AG04450 (cell line): ENCODE measurements at regions not wholly inside any gene's neighbourhood (a gene's known extent, or its start where the extent isn't known, plus 50 kb on each side); places are given as distances from the start of the nearest gene placed in this dataset.

Source experiments
- CTCF ChIA-PET: fragments of 300-600, 350-600 bp; formaldehyde crosslinking; extraction: SDS; loops from one replicate; lab custom pipeline; 2022; ENCODE audit warnings: antibody characterized with exemption, inconsistent platforms; lab: Charles Lee
- POLR2A ChIA-PET: fragments of 350-600 bp; formaldehyde crosslinking; extraction: SDS; loops from one replicate; lab custom pipeline; 2021; ENCODE audit warnings: antibody characterized with exemption, inconsistent platforms; lab: Yijun Ruan, JAX
- DNase-seq: peaks from one replicate; pipeline ENCODE4 v3.0.0-alpha.2; 2011; ENCODE audit warnings: low read depth, low spot score
- H3K27ac ChIP-seq: one replicate; pipeline ENCODE4 v1.5.1; 2012; ENCODE audit warnings: low read depth, low read length, control low read depth
- H3K27me3 ChIP-seq: one replicate; pipeline ENCODE4 v1.6.0; 2012; ENCODE audit warnings: low read length; ENCODE audit not compliant: control insufficient read depth, insufficient read depth
- H3K4me3 ChIP-seq: 2 replicates; pipeline ENCODE4 v1.5.1; 2011; ENCODE audit warnings: mild to moderate bottlenecking, low read depth, low read length, control low read depth
- H3K9me3 ChIP-seq: 2 replicates; pipeline ENCODE4 v1.5.1; 2012; ENCODE audit warnings: low read length; ENCODE audit not compliant: control insufficient read depth, insufficient read depth
- CTCF ChIP-seq: IDR thresholded peaks from 2 replicates; pipeline ENCODE4 v1.5.1; 2011; ENCODE audit warnings: low read depth, low read length, control low read depth, inconsistent platforms

GRCh38 chr6:56775498-56776166 lies 132.9 kb upstream of the DST start:
- H3K27ac ChIP-seq = no peak overlapping the region
- H3K9me3 ChIP-seq = no peaks in the 10 kb centered on the region
- ChIA-PET CTCF (interaction anchor here (1.2 kb wide), 1 partner anchor 76 kb away, joined by 5 read pairs; no protein-coding TSS in a partner anchor), POLR2A (interaction anchor here (1.8 kb wide), 1 partner anchor 9 kb away, joined by 4 read pairs; no protein-coding TSS in a partner anchor)
- H3K27me3 ChIP-seq = no peaks in the 10 kb centered on the region
- H3K4me3 ChIP-seq = no peak overlapping the region
- TF ChIP-seq CTCF = no peak
- DNase-seq = no peak

- TF ChIP-seq CTCF = no peak
- POLR2A ChIA-PET = no interaction called here
- no peak overlapping the region for H3K27ac ChIP-seq
- DNase-seq = peak; percentile 78
- CTCF ChIA-PET = no interaction called here
- no peaks in the 10 kb centered on the region for H3K9me3 ChIP-seq
- H3K27me3 ChIP-seq = no peaks in the 10 kb centered on the region
- no peak overlapping the region for H3K4me3 ChIP-seq
Observed at GRCh38 chr6:56772737-56773184, 130.1 kb upstream of the DST start.

- Histone ChIP-seq H3K4me3 (no peak overlapping the region), H3K9me3 (no peaks in the 10 kb centered on the region), H3K27ac (no peak overlapping the region), H3K27me3 (no peaks in the 10 kb centered on the region)
- POLR2A ChIA-PET = no interaction called here
- no peak for DNase-seq
- CTCF ChIA-PET = no interaction called here
- TF ChIP-seq CTCF = no peak
Observed at GRCh38 chr6:56771929-56772607, 129.4 kb upstream of the DST start.

GRCh38 chr6:56771189-56771588 lies 128.5 kb upstream of the DST start:
- CTCF ChIA-PET = no interaction called here
- H3K27me3 ChIP-seq = no peaks in the 10 kb centered on the region
- no peak overlapping the region for H3K4me3 ChIP-seq
- no peaks in the 10 kb centered on the region for H3K9me3 ChIP-seq
- DNase-seq = no peak
- no peak for TF ChIP-seq CTCF
- POLR2A ChIA-PET = interaction anchor here (0.6 kb wide), 1 partner anchor 262 kb away, joined by 3 read pairs; no protein-coding TSS in a partner anchor
- no peak overlapping the region for H3K27ac ChIP-seq

- Histone ChIP-seq H3K9me3 (no peaks in the 10 kb centered on the region), H3K27me3 (no peaks in the 10 kb centered on the region), H3K27ac (no peak overlapping the region), H3K4me3 (no peak overlapping the region)
- POLR2A ChIA-PET = no interaction called here
- no peak for TF ChIP-seq CTCF
- CTCF ChIA-PET = no interaction called here
- no peak for DNase-seq
Observed at GRCh38 chr6:56770011-56770520, 127.4 kb upstream of the DST start.
